HFFc6 (cell line): ENCODE measurements at regions not wholly inside any gene's neighbourhood (a gene's known extent, or its start where the extent isn't known, plus 50 kb on each side); places are given as distances from the start of the nearest gene placed in this dataset.

Source experiments
- DNase-seq: peaks from one replicate; pipeline ENCODE4 v3.0.0-alpha.2; 2018
- H3K27ac Mint-ChIP-seq: 2 replicates; pipeline ENCODE4 v1.8.0; 2020; ENCODE audit warnings: mild to moderate bottlenecking, mixed read lengths
- H3K27me3 Mint-ChIP-seq: 2 replicates; pipeline ENCODE4 v1.8.0; 2021; ENCODE audit warnings: mild to moderate bottlenecking, moderate library complexity, mixed read lengths; ENCODE audit not compliant: insufficient read depth
- H3K36me3 Mint-ChIP-seq: 2 replicates; pipeline ENCODE4 v1.8.0; 2021; ENCODE audit warnings: low read depth, mixed read lengths
- H3K4me1 Mint-ChIP-seq: 2 replicates; pipeline ENCODE4 v1.8.0; 2020; ENCODE audit warnings: low read depth, mixed read lengths
- H3K4me3 Mint-ChIP-seq: 2 replicates; pipeline ENCODE4 v1.8.0; 2020; ENCODE audit warnings: mild to moderate bottlenecking, moderate library complexity, mixed read lengths
- H3K9me3 Mint-ChIP-seq: 2 replicates; pipeline ENCODE4 v1.8.0; 2020; ENCODE audit warnings: mild to moderate bottlenecking, mixed read lengths
- CTCF ChIP-seq: fragments of 200-600 bp; sonication (generic); IDR thresholded peaks from 2 replicates; pipeline ENCODE4 v1.5.0; 2021; ENCODE audit warnings: antibody characterized with exemption, mild to moderate bottlenecking

DNA sequence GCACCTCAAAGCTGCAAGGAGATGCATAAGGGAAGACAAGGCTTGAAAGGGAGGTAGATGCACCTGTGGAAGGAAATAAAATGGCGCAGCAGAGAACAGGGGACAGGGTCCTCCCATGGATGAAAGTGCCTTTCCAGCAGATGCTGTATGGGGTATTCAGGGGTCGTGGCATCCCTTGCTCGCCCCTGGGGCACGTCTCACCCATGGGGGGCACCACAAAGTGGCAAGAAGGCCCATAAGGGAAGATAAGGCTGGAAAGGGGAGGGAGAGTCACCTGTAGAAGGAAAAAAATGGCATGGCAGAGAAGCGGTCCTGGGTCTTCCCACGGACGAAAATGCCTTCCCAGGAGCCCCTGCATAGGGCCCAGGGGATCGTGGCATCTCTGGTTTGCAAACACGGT is 265.1 kb downstream of the ALG10 start:
- H3K4me3 Mint-ChIP-seq, result no peak overlapping the region
- H3K9me3 Mint-ChIP-seq, result peaks cover 57% of the 10 kb centered on the region
- no peaks in the 10 kb centered on the region for H3K4me1 Mint-ChIP-seq
- peaks cover 3% of the 10 kb centered on the region for H3K27me3 Mint-ChIP-seq
- DNase-seq, result no peak
- no peak for TF ChIP-seq CTCF
- H3K36me3 Mint-ChIP-seq, result peaks cover 5% of the 10 kb centered on the region; the same call in 1 of the 2 replicates
- no peak overlapping the region for H3K27ac Mint-ChIP-seq

GRCh38 chr12:34287986-34288962 is 266.0 kb downstream of the ALG10 start:
- DNase-seq, result no peak
- no peak overlapping the region for H3K27ac Mint-ChIP-seq

DNA sequence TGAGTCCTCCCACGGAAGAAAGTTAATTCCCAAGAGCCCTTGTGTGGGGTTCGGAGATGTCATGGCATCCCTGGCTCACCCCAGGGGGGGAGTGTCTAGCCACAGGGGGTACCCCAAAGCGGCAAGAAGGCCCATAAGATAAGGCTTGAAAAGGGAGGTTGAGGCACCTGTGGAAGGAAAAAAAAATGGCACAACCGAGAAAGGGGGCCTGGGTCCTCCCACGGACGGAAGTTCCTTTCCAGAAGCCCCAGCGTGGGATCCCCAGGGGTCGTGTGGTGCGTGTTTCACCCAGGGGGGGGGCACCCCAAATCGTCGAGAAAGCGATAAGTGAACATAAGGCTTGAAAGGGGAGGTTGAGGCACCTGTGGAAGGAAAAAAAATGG is 266.7 kb downstream of the ALG10 start:
- no peak overlapping the region for H3K27ac Mint-ChIP-seq
- peaks cover 5% of the 10 kb centered on the region; the same call in 1 of the 2 replicates for H3K36me3 Mint-ChIP-seq
- H3K4me1 Mint-ChIP-seq, result no peaks in the 10 kb centered on the region
- H3K4me3 Mint-ChIP-seq, result no peak overlapping the region
- peaks cover 71% of the 10 kb centered on the region for H3K9me3 Mint-ChIP-seq
- DNase-seq, result no peak
- peaks cover 5% of the 10 kb centered on the region for H3K27me3 Mint-ChIP-seq
- no peak for TF ChIP-seq CTCF

More at GRCh38 chr12:34287986-34288962, 266.0 kb downstream of the ALG10 start:
- Mint-ChIP-seq H3K4me1 (no peaks in the 10 kb centered on the region), H3K4me3 (no peak overlapping the region), H3K36me3 (peaks cover 5% of the 10 kb centered on the region; the same call in 1 of the 2 replicates), H3K27me3 (peaks cover 5% of the 10 kb centered on the region), H3K9me3 (peaks cover 65% of the 10 kb centered on the region)
- TF ChIP-seq CTCF, result no peak

DNA sequence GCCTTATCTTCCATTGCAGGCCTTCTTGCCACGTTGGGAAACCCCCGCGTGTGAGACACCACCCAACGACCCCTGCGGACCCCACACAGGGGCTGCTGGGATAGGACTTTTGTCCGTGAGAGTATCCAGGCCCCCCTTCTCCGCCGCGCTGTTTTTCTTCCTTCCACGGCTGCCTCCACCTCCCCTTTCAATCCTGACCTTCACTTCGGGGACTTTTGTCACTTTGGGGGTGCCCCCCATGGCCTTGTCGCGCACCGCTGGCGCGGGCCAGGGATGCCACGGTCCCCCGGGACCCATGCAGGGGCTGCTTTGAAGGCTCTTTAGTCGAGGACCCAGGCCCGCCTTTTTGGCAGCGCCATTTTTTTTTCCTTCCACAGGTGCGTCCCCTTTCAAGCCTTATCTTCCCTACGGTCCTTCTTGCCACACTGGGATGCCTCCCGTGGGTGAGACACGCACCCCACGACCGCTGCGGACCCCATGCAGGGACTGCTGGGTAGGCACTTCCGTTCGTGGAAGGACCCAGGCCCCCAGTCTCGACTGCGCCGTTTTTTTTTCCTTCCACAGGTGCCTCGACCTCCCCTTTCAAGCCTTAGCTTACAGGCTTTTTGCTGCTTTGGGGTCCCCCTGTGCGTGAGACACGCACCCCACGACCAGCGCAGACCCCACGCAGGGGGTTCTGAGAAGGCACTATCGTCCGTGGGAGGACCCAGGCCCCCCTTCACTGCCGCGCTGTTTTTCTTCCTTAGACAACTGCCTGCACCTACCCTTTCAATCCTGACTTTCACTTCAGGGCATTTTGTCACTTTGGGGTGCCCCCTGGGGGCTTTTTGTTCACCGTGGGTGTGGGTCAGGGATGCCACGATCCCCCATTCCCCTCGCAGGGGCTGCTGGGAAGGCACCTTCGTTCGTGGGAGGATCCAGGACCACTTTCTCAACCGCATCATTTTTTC is 267.4 kb downstream of the ALG10 start:
- H3K4me1 Mint-ChIP-seq, result no peaks in the 10 kb centered on the region
- H3K27ac Mint-ChIP-seq, result no peak overlapping the region
- H3K36me3 Mint-ChIP-seq, result peaks cover 5% of the 10 kb centered on the region; the same call in 1 of the 2 replicates
- no peak for TF ChIP-seq CTCF
- no peak for DNase-seq
- peaks cover 5% of the 10 kb centered on the region for H3K27me3 Mint-ChIP-seq
- peaks cover 78% of the 10 kb centered on the region for H3K9me3 Mint-ChIP-seq
- no peak overlapping the region for H3K4me3 Mint-ChIP-seq

- no peak for DNase-seq
- H3K27ac Mint-ChIP-seq, result no peak overlapping the region
- peaks cover 5% of the 10 kb centered on the region for H3K27me3 Mint-ChIP-seq
- H3K4me3 Mint-ChIP-seq, result no peak overlapping the region
- no peak for TF ChIP-seq CTCF
- H3K9me3 Mint-ChIP-seq, result peaks cover 83% of the 10 kb centered on the region
- no peaks in the 10 kb centered on the region for H3K4me1 Mint-ChIP-seq
- H3K36me3 Mint-ChIP-seq, result peaks cover 10% of the 10 kb centered on the region; the same call in 1 of the 2 replicates
These were observed 268.2 kb downstream of the ALG10 start for GRCh38 chr12:34290381-34290995.
